ENCODE measurements at regions not wholly inside any gene's neighbourhood (a gene's known extent, or its start where the extent isn't known, plus 50 kb on each side); places are given as distances from the start of the nearest gene placed in this dataset.
"Not testable (repeated sequence)": the region's sequence is repeated elsewhere in the genome, so short reads cannot be mapped to it uniquely, and the experiment has no call there.

DNA sequence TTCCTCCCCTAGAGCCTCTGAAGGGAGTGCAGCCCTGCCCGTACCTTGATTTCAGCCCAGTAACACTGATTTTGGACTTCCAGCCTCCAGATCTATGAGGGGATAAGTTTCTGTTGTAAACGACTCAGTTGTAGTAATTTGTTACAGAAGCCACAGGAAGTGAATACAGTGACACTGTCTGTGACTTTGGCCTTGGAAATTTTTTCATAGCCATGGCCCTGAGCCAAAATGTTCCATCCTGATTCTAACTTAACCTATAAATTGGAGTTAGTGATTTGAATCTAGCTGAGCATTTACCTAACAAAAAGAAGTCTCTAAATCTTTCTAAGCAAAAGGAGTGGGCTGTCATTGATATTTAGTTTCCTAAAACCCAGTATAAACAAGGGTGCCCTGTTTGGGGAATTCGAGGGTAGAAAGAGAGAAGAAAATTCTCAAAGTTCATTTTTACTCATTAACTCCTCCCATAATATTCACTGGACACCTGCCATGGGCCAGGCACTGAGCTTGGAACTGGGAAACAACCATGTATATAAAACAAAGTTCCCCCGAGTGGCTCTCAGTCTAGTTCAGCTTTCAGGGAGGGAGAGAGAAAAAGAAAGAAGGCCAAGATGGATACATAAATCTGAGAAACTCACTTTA is 162.3 kb downstream of the SKIDA1 start:
- TF ChIP-seq, protein P1, sequence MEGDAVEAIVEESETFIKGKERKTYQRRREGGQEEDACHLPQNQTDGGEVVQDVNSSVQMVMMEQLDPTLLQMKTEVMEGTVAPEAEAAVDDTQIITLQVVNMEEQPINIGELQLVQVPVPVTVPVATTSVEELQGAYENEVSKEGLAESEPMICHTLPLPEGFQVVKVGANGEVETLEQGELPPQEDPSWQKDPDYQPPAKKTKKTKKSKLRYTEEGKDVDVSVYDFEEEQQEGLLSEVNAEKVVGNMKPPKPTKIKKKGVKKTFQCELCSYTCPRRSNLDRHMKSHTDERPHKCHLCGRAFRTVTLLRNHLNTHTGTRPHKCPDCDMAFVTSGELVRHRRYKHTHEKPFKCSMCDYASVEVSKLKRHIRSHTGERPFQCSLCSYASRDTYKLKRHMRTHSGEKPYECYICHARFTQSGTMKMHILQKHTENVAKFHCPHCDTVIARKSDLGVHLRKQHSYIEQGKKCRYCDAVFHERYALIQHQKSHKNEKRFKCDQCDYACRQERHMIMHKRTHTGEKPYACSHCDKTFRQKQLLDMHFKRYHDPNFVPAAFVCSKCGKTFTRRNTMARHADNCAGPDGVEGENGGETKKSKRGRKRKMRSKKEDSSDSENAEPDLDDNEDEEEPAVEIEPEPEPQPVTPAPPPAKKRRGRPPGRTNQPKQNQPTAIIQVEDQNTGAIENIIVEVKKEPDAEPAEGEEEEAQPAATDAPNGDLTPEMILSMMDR (IDR thresholded peaks at IDR 0.05; ENCODE audit: borderline replicate concordance, insufficient read depth, low read depth, low read length) = no peak
- H3K4me3 ChIP-seq (ENCODE audit: low read depth, low read length) = no peak overlapping the region

DNA sequence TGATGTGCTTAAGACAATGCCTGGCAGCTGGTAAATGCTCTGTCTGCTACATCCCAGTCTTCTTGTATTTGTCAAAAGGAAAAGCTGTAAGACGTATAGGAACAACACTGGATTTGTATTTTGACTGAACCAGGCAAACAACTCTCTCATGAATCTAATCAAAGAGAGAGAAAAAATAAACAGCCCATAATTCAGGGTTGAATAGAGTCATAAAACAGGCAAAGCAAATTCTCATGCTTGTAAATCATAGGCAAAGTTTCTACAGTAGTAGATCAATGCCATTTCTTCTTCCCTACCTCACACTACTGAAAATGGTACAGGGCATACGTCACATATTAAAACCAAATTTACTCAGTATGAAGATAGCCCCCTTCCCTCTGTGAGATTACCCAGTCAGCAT is 166.3 kb downstream of the SKIDA1 start:
- H3K4me3 ChIP-seq (ENCODE audit: low read depth, low read length) = no peak overlapping the region
- TF ChIP-seq, protein P1 (IDR thresholded peaks at IDR 0.05; ENCODE audit: borderline replicate concordance, insufficient read depth, low read depth, low read length) = no peak

DNA sequence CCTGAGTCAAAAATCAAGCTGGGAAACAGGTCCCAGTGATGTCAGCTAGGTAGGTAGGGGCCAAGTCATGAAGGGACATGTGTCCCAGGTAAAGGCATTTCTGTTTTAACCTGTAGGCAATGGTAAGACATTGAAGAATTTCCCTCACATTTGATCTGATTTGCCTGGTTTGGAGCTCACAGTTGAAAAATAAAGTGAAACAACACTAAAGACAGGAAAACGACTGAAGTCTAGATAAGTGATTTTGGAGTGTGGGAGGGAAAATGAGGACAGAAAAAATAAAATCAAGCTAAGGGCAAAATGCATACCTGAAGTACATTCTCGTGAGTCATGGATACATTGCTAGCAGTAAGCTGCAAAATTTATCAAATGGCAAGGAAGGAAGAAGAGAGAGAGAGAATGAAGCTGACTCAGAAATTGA is 169.9 kb downstream of the SKIDA1 start:
- TF ChIP-seq, protein P1 (IDR thresholded peaks at IDR 0.05; ENCODE audit: borderline replicate concordance, insufficient read depth, low read depth, low read length) = no peak
- no peak overlapping the region for H3K4me3 ChIP-seq (ENCODE audit: low read depth, low read length)

DNA sequence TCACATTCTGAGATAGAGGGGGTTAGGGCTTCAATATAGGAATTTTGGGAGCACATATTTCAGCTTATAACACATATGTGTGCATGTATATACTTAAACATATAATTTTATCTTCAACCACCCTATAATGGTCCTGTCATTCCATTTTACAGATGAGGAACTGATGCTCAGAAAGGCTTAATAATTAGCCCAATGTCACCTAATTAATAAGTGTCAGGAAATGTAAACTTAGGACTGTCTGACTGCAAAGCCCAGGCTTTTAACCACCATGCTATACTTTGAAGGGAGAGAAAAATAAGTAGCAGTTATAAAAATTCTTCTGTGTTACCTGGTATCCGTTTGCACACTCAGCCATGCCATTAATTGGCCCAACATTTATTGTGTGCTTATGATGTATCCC is 172.6 kb downstream of the SKIDA1 start:
- no peak overlapping the region for H3K4me3 ChIP-seq (ENCODE audit: low read depth, low read length)
- TF ChIP-seq, protein P1 (IDR thresholded peaks at IDR 0.05; ENCODE audit: borderline replicate concordance, insufficient read depth, low read depth, low read length) = no peak

DNA sequence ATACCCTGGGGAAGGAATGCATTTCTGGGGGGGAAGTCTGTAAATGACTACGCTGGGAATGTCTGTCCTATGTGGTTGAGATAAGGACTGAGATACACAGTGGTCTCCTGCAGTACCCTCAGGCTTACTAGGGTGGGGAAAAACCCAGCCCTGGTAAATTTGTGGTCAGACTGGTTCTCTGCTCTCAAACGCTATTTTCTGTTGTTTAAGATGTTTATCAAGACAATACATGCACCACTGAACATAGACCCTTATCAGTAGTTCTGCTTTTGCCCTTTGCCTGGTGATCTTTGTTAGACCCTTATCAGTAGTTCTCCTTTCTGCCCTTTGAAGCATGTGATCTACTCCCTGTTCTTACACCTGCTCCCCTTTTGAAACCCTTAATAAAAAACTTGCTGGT is 173.9 kb downstream of the SKIDA1 start:
- H3K4me3 ChIP-seq (ENCODE audit: low read depth, low read length) = not testable (repeated sequence)

DNA sequence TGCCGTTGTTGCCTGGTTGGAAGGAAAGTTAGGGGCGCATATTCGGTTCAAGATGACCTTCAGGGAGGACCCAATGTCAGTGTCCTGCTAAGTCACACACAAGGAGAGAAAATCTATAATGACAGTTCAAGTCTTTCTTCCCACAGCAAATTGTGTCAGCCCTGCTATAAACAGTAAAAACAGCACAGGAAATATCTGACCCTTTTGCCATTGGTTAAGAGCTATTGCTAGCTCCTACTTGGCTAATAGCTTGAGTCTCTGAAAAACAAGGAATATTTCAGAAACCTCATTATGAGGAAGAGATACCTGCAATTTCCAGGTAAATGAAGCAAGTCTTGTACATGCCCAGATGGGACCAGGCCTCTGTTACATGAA is 175.6 kb downstream of the SKIDA1 start:
- no peak overlapping the region for H3K4me3 ChIP-seq (ENCODE audit: low read depth, low read length)
- TF ChIP-seq, protein P1 (IDR thresholded peaks at IDR 0.05; ENCODE audit: borderline replicate concordance, insufficient read depth, low read depth, low read length) = no peak

DNA sequence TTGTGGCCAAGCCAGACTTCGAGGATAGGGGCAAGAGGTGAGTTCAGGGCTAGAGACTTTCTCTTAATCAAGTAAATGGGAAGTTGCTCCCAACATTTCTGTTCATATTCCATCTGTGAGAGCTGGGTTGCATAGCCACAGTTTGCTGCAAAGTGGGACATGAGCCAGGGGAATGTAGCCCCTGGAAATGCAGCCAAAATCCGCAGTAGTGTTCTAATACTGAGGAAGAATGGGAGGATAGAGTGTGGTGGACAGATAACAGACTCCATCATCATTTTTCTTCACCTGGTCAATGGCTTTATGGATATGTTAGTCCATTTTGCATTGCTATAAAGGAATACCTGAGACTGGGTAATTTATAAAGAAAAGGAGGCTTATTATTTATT is 177.7 kb downstream of the SKIDA1 start:
- TF ChIP-seq, protein P1 (IDR thresholded peaks at IDR 0.05; ENCODE audit: borderline replicate concordance, insufficient read depth, low read depth, low read length) = no peak

More for the DNA sequence above, 177.7 kb downstream of the SKIDA1 start:
- H3K4me3 ChIP-seq (ENCODE audit: low read depth, low read length) = no peak overlapping the region

All from GM12875 (cell line).